ENCODE measurements at regions not wholly inside any gene's neighbourhood (a gene's known extent, or its start where the extent isn't known, plus 50 kb on each side); places are given as distances from the start of the nearest gene placed in this dataset.

DNA sequence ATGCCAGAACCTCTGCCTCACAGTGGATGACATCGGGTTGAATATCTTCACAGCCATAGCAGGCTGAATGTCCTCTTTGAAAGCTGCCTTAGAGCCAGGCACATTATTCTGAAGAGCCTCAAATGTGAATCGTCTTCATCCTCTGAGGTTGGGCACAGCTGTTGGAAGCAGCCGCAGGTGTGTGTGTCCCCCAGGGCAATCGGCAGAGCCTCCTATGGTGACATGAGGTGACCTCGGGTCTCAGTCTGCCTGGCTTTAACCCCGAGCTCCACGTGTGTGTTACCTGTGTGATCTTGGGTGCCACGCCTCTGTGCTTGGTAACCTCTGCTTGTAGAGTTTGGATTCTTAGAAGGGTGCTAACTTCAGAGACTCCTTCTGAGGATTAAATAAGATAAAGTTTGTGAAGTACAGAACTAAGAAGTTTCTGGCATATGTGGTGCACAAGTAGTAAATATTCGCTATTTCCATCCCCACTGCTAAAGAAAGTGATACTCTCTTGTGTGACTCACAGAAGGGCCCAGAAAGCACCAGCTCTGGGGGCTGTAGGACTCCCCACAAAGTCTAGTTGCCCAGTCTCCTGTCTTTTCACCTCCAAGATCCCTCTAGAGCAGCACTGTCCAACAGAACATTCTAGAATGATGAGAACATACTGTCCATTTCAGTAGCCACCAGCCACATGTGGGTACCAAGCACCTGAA is 500.9 kb downstream of the NPHP4 start:
- H3K4me3 ChIP-seq (ENCODE audit: low read depth, low read length): no peak overlapping the region
- TF ChIP-seq, protein P1, sequence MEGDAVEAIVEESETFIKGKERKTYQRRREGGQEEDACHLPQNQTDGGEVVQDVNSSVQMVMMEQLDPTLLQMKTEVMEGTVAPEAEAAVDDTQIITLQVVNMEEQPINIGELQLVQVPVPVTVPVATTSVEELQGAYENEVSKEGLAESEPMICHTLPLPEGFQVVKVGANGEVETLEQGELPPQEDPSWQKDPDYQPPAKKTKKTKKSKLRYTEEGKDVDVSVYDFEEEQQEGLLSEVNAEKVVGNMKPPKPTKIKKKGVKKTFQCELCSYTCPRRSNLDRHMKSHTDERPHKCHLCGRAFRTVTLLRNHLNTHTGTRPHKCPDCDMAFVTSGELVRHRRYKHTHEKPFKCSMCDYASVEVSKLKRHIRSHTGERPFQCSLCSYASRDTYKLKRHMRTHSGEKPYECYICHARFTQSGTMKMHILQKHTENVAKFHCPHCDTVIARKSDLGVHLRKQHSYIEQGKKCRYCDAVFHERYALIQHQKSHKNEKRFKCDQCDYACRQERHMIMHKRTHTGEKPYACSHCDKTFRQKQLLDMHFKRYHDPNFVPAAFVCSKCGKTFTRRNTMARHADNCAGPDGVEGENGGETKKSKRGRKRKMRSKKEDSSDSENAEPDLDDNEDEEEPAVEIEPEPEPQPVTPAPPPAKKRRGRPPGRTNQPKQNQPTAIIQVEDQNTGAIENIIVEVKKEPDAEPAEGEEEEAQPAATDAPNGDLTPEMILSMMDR (conservative IDR thresholded peaks at IDR 0.05; ENCODE audit: low read depth, low read length): no peak
- no peak for DNase-seq (ENCODE audit: low read depth)

DNA sequence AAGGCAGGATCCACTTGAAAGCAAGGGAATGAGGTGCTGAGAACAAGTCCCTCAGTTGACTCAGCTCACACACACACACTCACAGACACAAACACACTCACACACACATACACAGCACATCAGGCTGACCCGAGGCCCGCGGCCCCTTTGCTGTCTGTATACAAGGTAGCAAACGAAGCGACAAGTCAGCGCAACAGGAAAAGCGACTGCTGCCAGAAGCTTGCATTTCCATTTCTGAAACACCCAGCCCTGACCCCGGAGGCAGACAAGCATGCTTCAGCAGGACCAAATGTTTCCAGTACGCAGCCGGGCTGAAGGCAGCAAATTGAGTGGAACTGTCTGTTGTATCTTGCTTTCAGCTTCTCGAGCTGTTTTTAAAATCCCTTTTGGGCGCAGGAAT is 501.6 kb downstream of the NPHP4 start:
- H3K4me3 ChIP-seq (ENCODE audit: low read depth, low read length): no peak overlapping the region
- TF ChIP-seq, protein P1 (conservative IDR thresholded peaks at IDR 0.05; ENCODE audit: low read depth, low read length): no peak
- DNase-seq (ENCODE audit: low read depth): no peak

DNA sequence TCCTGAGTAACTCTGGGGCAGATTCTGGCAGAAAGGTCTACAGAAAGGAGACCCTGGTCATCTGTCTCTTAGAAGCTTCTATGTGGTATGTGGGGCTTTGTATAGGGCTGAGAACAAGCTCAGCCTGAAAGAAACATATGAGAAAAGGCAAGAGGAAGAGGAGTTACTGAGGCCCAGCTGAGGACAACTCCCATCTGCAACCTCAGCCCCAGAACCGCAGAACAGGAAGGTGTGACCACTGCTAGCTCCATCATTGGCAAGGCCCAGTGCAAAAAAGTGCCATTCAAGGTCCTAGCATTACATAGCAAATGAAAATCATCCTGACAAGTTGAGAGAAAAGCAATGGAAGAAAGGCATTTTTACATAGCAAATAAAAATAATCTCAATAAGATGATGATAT is 503.8 kb downstream of the NPHP4 start:
- TF ChIP-seq, protein P1 (conservative IDR thresholded peaks at IDR 0.05; ENCODE audit: low read depth, low read length): no peak
- no peak for DNase-seq (ENCODE audit: low read depth)
- H3K4me3 ChIP-seq (ENCODE audit: low read depth, low read length): no peak overlapping the region

DNA sequence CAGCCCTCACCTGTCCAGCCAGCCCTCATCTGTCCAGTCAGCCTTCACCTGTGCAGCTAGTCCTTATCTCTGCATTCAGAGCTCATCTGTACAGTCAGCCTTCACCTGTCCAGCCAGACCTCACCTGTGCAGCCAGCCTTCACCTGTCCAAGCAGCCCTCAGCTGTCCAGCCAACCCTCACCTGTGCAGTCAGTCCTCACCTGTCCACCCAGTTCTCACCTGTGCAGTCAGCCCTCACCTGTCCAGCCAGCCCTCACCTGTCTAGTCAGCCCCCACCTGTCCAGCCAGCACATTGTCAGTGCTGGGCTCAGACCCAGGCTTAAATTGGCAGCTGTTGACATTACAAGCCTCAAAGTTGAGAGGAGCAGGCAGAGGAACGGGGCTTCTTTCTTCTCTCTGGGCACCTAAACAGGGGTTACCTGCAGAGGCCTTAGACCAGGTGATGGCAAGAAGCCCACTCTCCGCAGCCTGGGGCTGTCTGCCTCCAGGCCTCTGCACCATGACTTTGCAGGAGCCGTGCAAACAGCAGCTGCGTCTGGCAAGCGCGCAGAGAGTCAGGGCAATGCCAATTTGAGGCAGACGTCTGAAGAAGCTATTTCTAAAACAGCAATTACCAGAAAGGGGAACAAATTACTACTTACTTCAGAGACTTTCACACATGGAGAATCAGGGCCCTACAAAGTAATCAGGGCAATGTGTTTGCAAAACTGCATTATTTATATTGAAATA is 506.1 kb downstream of the NPHP4 start:
- no peak for DNase-seq (ENCODE audit: low read depth)
- TF ChIP-seq, protein P1 (conservative IDR thresholded peaks at IDR 0.05; ENCODE audit: low read depth, low read length): no peak
- H3K4me3 ChIP-seq (ENCODE audit: low read depth, low read length): no peak overlapping the region

DNA sequence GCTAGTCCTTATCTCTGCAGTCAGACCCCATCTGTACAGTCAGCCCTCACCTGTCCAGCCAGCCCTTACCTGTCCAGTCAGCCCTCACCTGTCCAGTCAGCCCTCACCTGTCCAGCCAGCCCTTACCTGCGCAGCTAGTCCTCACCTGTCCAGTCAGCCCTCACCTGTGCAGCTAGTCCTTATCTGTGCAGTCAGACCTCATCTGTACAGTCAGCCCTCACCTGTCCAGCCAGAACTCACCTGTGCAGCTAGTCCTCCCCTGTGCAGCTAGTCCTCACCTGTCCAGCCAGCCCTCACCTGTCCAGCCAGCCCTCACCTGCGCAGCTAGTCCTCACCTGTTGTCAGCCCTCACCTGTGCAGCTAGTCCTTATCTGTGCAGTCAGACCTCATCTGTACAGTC is 506.8 kb downstream of the NPHP4 start:
- H3K4me3 ChIP-seq (ENCODE audit: low read depth, low read length): no peak overlapping the region
- no peak for DNase-seq (ENCODE audit: low read depth)
- TF ChIP-seq, protein P1 (conservative IDR thresholded peaks at IDR 0.05; ENCODE audit: low read depth, low read length): no peak

DNA sequence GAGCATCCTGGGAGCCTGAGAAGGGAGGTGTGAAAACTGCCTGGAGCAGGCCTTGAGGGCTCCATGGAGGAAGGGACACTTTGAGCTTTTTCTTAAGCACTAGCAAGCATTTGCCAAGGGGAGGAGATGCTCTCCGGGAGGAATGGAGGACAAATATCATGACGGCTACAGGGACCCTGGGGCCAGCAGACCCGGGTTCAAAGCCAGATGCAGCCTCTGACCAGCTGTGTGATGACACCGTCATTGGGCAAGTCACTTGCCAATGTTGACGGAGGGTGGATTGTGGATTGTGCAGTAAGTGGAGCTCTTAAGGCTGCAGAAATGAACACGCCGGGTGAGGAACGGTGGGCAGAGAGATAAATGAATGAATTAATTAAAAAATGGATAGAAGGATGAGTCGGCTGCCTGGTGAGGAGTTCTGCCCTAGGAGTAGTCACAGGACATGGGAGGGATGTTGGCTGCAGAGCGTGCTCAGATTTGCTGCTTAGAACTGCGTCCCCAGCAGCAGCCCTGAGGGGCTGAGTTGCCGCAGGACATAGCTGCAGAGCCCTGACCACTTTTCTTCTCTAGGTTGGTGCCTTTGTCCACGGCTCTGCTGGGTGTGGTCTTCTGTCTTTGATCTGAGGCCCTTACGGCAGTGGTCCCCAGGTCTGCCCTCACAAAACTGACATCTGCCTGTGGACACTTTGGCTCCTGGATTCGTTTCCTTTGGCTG is 507.6 kb downstream of the NPHP4 start:
- DNase-seq (ENCODE audit: low read depth): no peak
- no peak overlapping the region for H3K4me3 ChIP-seq (ENCODE audit: low read depth, low read length)
- TF ChIP-seq, protein P1 (conservative IDR thresholded peaks at IDR 0.05; ENCODE audit: low read depth, low read length): no peak
